Retinal pigment epithelial cell (primary cell): ENCODE measurements at regions not wholly inside any gene's neighbourhood (a gene's known extent, or its start where the extent isn't known, plus 50 kb on each side); places are given as distances from the start of the nearest gene placed in this dataset.

Experiments used
- DNase-seq: peaks from one replicate; pipeline ENCODE4 v3.0.0-alpha.2; 2010; ENCODE audit warnings: low read depth
- H3K4me3 ChIP-seq: 2 replicates; pipeline ENCODE4 v1.5.1; 2011; ENCODE audit warnings: mild to moderate bottlenecking, low read length, control low read depth, moderate library complexity
- TF ChIP-seq, protein P1 (sequence below): conservative IDR thresholded peaks from 2 replicates; pipeline ENCODE4 v1.5.1; 2011; ENCODE audit warnings: low read depth, low read length, control low read depth, inconsistent platforms

DNA sequence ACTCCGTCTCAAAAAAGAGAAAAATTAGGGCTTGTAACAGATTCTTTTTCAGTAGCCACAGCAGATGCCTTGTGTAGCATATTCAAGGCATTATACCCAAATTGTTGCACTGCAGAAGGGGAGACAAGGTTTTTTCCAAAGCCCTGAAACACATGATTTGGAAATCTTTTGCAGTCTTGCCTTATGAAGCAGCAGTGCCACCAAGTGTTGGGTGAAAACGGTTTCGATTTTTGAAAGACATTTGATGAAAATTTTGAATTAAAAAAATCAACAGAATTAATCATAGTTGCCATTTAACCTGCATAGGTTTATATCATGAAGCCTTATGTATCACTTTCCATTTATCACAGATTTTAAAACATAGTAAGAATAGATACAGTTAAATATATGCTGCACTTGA is 479.5 kb downstream of the TAF11L14 start:
- H3K4me3 ChIP-seq, result no peak overlapping the region
- no peak for DNase-seq
- TF ChIP-seq, protein P1, sequence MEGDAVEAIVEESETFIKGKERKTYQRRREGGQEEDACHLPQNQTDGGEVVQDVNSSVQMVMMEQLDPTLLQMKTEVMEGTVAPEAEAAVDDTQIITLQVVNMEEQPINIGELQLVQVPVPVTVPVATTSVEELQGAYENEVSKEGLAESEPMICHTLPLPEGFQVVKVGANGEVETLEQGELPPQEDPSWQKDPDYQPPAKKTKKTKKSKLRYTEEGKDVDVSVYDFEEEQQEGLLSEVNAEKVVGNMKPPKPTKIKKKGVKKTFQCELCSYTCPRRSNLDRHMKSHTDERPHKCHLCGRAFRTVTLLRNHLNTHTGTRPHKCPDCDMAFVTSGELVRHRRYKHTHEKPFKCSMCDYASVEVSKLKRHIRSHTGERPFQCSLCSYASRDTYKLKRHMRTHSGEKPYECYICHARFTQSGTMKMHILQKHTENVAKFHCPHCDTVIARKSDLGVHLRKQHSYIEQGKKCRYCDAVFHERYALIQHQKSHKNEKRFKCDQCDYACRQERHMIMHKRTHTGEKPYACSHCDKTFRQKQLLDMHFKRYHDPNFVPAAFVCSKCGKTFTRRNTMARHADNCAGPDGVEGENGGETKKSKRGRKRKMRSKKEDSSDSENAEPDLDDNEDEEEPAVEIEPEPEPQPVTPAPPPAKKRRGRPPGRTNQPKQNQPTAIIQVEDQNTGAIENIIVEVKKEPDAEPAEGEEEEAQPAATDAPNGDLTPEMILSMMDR, result peak; percentile 48

DNA sequence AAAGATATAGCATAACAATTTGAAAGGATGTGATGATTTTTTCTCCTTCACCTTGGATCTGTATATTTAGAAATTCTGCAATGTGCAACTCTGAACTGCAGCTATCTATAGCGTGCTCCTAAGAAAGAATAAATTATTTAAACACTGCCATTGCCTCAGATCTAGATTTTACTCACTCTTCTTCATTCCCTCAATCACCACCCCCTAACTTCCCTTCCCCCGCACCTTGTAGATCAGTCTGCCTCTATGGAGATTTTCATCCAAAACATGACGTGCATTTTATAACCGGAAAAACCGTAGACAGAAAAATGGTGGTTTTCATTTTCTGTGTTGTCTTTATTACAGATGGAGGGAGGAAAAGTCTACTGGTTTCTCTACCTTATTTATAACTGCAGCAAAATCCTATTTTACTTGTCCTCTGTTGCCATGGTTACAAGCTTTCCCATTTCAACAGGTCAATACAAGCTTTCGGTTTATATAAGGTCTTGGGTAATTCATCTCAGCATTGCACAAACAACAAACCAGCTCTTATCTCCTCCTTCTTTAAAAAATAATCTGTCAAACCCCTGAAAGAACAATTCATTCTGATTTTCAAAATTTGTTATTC is 480.0 kb downstream of the TAF11L14 start:
- TF ChIP-seq, protein P1, result no peak
- DNase-seq, result no peak
- H3K4me3 ChIP-seq, result no peak overlapping the region

GRCh38 chr5:18117968-18118367 is 483.7 kb downstream of the TAF11L14 start:
- TF ChIP-seq, protein P1, result no peak
- DNase-seq, result no peak

DNA sequence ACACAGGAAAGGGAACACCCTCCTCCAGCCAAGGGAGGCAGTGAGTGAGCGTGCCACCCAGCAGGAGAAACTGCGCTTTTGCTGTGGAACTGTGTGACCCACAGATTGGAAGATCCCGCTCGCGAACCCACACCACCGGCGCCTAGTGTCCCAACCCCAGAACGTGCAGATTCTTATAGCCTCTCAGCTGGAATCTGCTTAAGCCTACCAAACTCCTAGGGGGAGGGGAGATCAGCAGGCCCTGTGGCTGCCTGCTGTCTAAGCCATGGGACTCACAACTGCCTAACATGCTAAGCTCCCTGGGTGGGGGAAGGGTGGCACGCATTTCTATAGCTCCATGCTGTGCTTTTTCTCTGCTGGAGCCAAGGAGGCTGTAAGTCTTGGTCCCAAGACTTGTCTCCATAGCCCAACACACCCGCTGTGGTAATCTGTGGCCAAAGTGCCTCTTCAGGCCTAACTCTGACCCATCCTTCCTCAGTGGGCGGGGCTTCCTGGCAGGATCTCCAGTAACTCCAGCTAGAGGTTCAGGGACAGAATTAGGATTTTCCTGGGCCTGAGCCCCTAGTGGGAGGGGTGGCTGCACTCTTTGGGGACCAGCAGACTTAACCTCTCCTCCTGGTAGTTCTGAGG is 485.0 kb downstream of the TAF11L14 start:
- TF ChIP-seq, protein P1, result no peak
- no peak for DNase-seq
- no peak overlapping the region for H3K4me3 ChIP-seq

More at GRCh38 chr5:18117968-18118367, 483.7 kb downstream of the TAF11L14 start:
- H3K4me3 ChIP-seq, result no peak overlapping the region

DNA sequence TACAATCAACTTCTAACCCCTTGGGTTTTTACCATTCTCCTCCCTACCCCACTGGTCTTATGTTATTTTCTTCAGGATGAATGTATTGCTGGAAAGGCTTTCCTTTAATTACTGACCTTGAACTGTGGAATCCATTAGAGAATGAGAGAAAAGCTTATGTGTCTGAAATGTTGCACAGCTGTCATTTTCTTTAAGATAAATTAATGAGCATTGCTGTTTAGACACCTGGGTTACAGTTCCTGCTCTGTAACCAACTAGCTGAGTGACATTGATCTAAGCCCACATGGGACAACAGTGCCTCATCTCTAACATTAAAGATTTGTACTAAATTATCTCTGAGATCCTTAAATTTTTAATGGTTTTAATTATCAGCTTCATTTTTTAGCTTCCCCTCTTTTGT is 507.0 kb downstream of the TAF11L14 start:
- TF ChIP-seq, protein P1, result no peak
- H3K4me3 ChIP-seq, result no peak overlapping the region
- DNase-seq, result no peak

GRCh38 chr5:18142831-18143230 is 508.6 kb downstream of the TAF11L14 start:
- no peak for DNase-seq
- H3K4me3 ChIP-seq, result no peak overlapping the region
- TF ChIP-seq, protein P1, result no peak

DNA sequence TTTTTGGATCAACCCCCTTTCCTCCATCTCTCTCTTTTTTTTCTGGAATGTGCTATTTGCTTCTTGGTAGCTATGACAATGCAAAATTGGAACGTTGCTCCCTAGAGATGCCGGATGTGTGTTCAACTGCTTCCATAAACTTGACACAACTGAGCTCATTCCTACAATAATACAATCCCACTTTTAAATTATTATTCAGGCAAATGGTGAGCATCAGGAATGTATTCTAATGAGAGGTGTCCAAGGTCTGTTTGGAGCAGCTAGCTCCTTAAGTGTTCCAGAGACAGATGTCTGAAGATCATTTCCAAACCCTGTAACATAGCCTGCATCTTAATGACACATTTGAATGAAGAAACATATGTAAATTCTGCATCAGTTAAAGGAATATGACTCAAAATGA is 518.4 kb downstream of the TAF11L14 start:
- no peak overlapping the region for H3K4me3 ChIP-seq
- DNase-seq, result no peak
- TF ChIP-seq, protein P1, result no peak
